ENCODE measurements at regions not wholly inside any gene's neighbourhood (a gene's known extent, or its start where the extent isn't known, plus 50 kb on each side); places are given as distances from the start of the nearest gene placed in this dataset.
"Not testable (repeated sequence)": the region's sequence is repeated elsewhere in the genome, so short reads cannot be mapped to it uniquely, and the experiment has no call there.

GRCh38 chr16:88258764-88259525, 123.8 kb upstream of the ZNF469 start:
- not testable (repeated sequence) for TF ChIP-seq CTCF, POLR2A (IDR thresholded peaks at IDR 0.05)
